ENCODE measurements at regions not wholly inside any gene's neighbourhood (a gene's known extent, or its start where the extent isn't known, plus 50 kb on each side); places are given as distances from the start of the nearest gene placed in this dataset.

- ATAC-seq (ENCODE audit: low read depth) (no peak), DNase-seq (no peak)
- dilution Hi-C loops (cut with HindIII; ENCODE audit: low sequenced_read_pairs, unreplicated experiment) (no loop called here), in situ Hi-C loops (cut with MboI; ENCODE audit: low sequenced_read_pairs) (no loop called here), intact Hi-C loops (cut with micrococcal nuclease) (no loop called here)
- H3K9me1 ChIP-seq (ENCODE audit: insufficient read depth, low read length) = no peaks in the 10 kb centered on the region
- H3K36me3 ChIP-seq (ENCODE audit: control insufficient read depth, insufficient read depth, low read length) = no peaks in the 10 kb centered on the region
- H3K4ac ChIP-seq (ENCODE audit: low read depth, low read length) = no peak overlapping the region
- H3K9me3 ChIP-seq (ENCODE audit: control insufficient read depth, insufficient read depth, low read length) = peaks cover 8% of the 10 kb centered on the region; the same call in 1 of the 2 replicates
- no peak overlapping the region for H2AFZ ChIP-seq (replicated peaks; ENCODE audit: low read length, poor library complexity)
- no peak overlapping the region for H3K23ac ChIP-seq (ENCODE audit: low read depth, low read length)
- no peak overlapping the region for H2BK120ac ChIP-seq (ENCODE audit: low read depth, low read length)
- H2BK5ac ChIP-seq (ENCODE audit: low read depth, low read length, poor library complexity, severe bottlenecking) = no peak overlapping the region
- no TSS peak for BruUV-seq (replicated peaks)
- no peak overlapping the region for H3K27ac ChIP-seq (ENCODE audit: insufficient read depth, low read length)
- CTCF ChIA-PET = no interaction called here
- no peaks in the 10 kb centered on the region for H3K27me3 ChIP-seq (ENCODE audit: control insufficient read depth, insufficient read depth, low read length)
- no peak overlapping the region for H4K91ac ChIP-seq (ENCODE audit: insufficient read depth, low read depth, low read length)
- no peak overlapping the region for H3K14ac ChIP-seq (replicated peaks; ENCODE audit: low read depth, low read length)
- H3K4me3 ChIP-seq (ENCODE audit: insufficient read depth, low read depth, low read length) = no peak overlapping the region
- H3K9ac ChIP-seq (ENCODE audit: low read depth, low read length) = no peak overlapping the region
- TF ChIP-seq ELK1 (IDR thresholded peaks at IDR 0.05; ENCODE audit: borderline replicate concordance, low read depth, low read length) (no peak), USF2 (IDR thresholded peaks at IDR 0.05; ENCODE audit: low read depth, low read length) (no peak), CTCF (conservative IDR thresholded peaks at IDR 0.05; ENCODE audit: low read depth, low read length) (no peak), FOS (IDR thresholded peaks at IDR 0.05; ENCODE audit: low read depth, low read length) (no peak), RFX5 (IDR thresholded peaks at IDR 0.05; ENCODE audit: low read depth, low read length) (no peak), NFE2L2 (IDR thresholded peaks at IDR 0.05; ENCODE audit: low read depth, low read length) (no peak)
- no CpG with 5 or more reads among the region's 4 CpGs for WGBS, 2 experiments (ENCODE audit: extremely low coverage in 2 of 2, insufficient read length in 1 of 2)
- no peak overlapping the region for H2BK20ac ChIP-seq (ENCODE audit: low read depth, low read length)
- H3K56ac ChIP-seq (ENCODE audit: extremely low read depth, insufficient read depth, low read length) = no peak overlapping the region
- H3K4me1 ChIP-seq (ENCODE audit: control insufficient read depth, insufficient read depth, low read length) = no peaks in the 10 kb centered on the region
- H2BK15ac ChIP-seq (ENCODE audit: low read depth, low read length) = no peak overlapping the region
- no peak overlapping the region for H4K5ac ChIP-seq (ENCODE audit: low read depth, low read length)
- no peak overlapping the region for H2AK9ac ChIP-seq (replicated peaks; ENCODE audit: low read depth, low read length, poor library complexity)
- H2AK5ac ChIP-seq (ENCODE audit: low read depth, low read length) = no peak overlapping the region
- no peaks in the 10 kb centered on the region for H4K20me1 ChIP-seq (ENCODE audit: insufficient read depth, low read length)
- H4K8ac ChIP-seq (ENCODE audit: low read depth in 2 of 2, low read length in 2 of 2) = no peak overlapping the region
- H3K18ac ChIP-seq (ENCODE audit: low read depth, low read length) = no peak overlapping the region
- no peaks in the 10 kb centered on the region for H3K79me1 ChIP-seq (ENCODE audit: low read depth in 1 of 2, low read length in 2 of 2)
- no peak overlapping the region for H3K4me2 ChIP-seq (ENCODE audit: low read depth, low read length)
- POLR2A ChIA-PET (ENCODE audit: unreplicated experiment) = no interaction called here
Observed at GRCh38 chr4:166202991-166203390, 330.0 kb downstream of the TLL1 start.

Measured in IMR-90 (cell line).